ENCODE measurements at regions not wholly inside any gene's neighbourhood (a gene's known extent, or its start where the extent isn't known, plus 50 kb on each side); places are given as distances from the start of the nearest gene placed in this dataset.

DNA sequence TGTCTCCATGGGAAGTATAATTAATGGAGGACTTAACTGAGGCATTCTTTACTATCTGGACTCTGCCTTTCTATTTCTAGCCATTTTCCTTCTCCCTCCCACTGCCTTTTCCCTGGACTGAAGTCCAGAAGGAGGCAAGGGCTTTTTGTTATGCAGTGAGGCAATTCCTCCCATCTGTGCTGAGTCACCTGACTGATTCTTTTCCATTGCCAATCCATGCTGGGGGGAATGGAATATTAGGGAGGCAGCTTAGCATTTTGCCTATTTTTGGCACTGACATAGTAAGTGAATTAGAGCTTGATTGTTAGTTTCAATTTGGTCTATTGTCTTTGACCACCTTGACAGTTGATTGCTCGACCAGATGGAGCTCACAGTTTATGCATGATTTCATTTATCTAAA is 1000.6 kb upstream of the PRMT6 start:
- TF ChIP-seq, protein P1, sequence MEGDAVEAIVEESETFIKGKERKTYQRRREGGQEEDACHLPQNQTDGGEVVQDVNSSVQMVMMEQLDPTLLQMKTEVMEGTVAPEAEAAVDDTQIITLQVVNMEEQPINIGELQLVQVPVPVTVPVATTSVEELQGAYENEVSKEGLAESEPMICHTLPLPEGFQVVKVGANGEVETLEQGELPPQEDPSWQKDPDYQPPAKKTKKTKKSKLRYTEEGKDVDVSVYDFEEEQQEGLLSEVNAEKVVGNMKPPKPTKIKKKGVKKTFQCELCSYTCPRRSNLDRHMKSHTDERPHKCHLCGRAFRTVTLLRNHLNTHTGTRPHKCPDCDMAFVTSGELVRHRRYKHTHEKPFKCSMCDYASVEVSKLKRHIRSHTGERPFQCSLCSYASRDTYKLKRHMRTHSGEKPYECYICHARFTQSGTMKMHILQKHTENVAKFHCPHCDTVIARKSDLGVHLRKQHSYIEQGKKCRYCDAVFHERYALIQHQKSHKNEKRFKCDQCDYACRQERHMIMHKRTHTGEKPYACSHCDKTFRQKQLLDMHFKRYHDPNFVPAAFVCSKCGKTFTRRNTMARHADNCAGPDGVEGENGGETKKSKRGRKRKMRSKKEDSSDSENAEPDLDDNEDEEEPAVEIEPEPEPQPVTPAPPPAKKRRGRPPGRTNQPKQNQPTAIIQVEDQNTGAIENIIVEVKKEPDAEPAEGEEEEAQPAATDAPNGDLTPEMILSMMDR (IDR thresholded peaks at IDR 0.05) = no peak
- no peak for TF ChIP-seq POLR2A (IDR thresholded peaks at IDR 0.05)
